SK-N-SH (cell line): ENCODE measurements at regions not wholly inside any gene's neighbourhood (a gene's known extent, or its start where the extent isn't known, plus 50 kb on each side); places are given as distances from the start of the nearest gene placed in this dataset.

Experiments
- CTCF ChIA-PET: fragments of 300-600, 350-600 bp; formaldehyde crosslinking; extraction: SDS; loops from one replicate; lab custom pipeline; 2021; lab: Yijun Ruan, JAX
- POLR2A ChIA-PET: fragments of 350-600 bp; sonication (Branson Sonifier 250); formaldehyde crosslinking; extraction: SDS; loops from one replicate; lab custom pipeline; 2020; ENCODE audit warnings: antibody characterized with exemption, inconsistent platforms; lab: Yijun Ruan, JAX
- DNase-seq: peaks from one replicate; pipeline ENCODE4 v3.0.0; 2012
- H2AFZ ChIP-seq: fragments of 200-600 bp; sonication (generic); 2 replicates; pipeline ENCODE4 v1.8.1; 2016; ENCODE audit warnings: antibody characterized with exemption, mild to moderate bottlenecking, low read depth
- H3F3A ChIP-seq: fragments of 200-600 bp; sonication (generic); replicated peaks from 2 replicates; pipeline ENCODE3; 2016; ENCODE audit warnings: antibody characterized with exemption, mild to moderate bottlenecking; ENCODE audit not compliant: insufficient read depth
- H3K27ac ChIP-seq, 2 experiments: fragments of 200-500 bp in 1 of 2; fragments of 200-600 bp in 1 of 2; sonication (Bioruptor generic) in 1 of 2; sonication (generic), shearing (Covaris generic) in 1 of 2; 2 replicates each; pipeline versions ENCODE4 v1.5.1 to v1.6.1; 2014 to 2016; ENCODE audit warnings: low read depth in 2 of 2, inconsistent platforms in 1 of 2, low read length in 1 of 2, mild to moderate bottlenecking in 1 of 2, mixed read lengths in 1 of 2
- H3K27me3 ChIP-seq: fragments of 200-600 bp; sonication (generic), shearing (Covaris generic); 2 replicates; pipeline ENCODE4 v1.6.1; 2016; ENCODE audit warnings: mixed run types; ENCODE audit not compliant: insufficient read depth
- H3K36me3 ChIP-seq, 2 experiments: fragments of 200-500 bp in 1 of 2; fragments of 200-600 bp in 1 of 2; sonication (Bioruptor generic) in 1 of 2; sonication (generic) in 1 of 2; replicated peaks in 1 of 2; 2 replicates each; pipeline versions ENCODE3 to v1.5.1; 2014 to 2016; ENCODE audit warnings: low read length in 1 of 2, mild to moderate bottlenecking in 1 of 2; ENCODE audit not compliant: insufficient read depth in 2 of 2, control insufficient read depth in 1 of 2
- H3K4me1 ChIP-seq, 2 experiments: fragments of 200-500 bp in 1 of 2; fragments of 200-600 bp in 1 of 2; sonication (Bioruptor generic) in 1 of 2; sonication (generic), shearing (Covaris generic) in 1 of 2; 2 replicates each; pipeline versions ENCODE4 v1.5.1 to v1.6.1; 2014 to 2016; ENCODE audit warnings: low read depth in 1 of 2, low read length in 1 of 2, mixed run types in 1 of 2; ENCODE audit not compliant: insufficient read depth in 2 of 2, control insufficient read depth in 1 of 2
- H3K4me2 ChIP-seq: fragments of 200-600 bp; sonication (generic), shearing (Covaris generic); 2 replicates; pipeline ENCODE4 v1.6.1; 2017; ENCODE audit warnings: mixed run types
- H3K4me3 ChIP-seq, 2 experiments: fragments of 200-500 bp in 1 of 2; fragments of 200-600 bp in 1 of 2; sonication (Bioruptor generic) in 1 of 2; sonication (generic), shearing (Covaris generic) in 1 of 2; 2 replicates each; pipeline versions ENCODE4 v1.5.1 to v1.8.1; 2014 to 2016; ENCODE audit warnings: low read depth in 2 of 2, inconsistent platforms in 1 of 2, low read length in 1 of 2, mild to moderate bottlenecking in 1 of 2, mixed read lengths in 1 of 2, moderate library complexity in 1 of 2
- H3K79me2 ChIP-seq: fragments of 200-600 bp; sonication (generic); 2 replicates; pipeline ENCODE4 v1.8.1; 2017; ENCODE audit warnings: mild to moderate bottlenecking; ENCODE audit not compliant: insufficient read depth
- H3K9ac ChIP-seq: fragments of 200-600 bp; sonication (generic); 2 replicates; pipeline ENCODE4 v1.6.1; 2017; ENCODE audit warnings: mixed run types
- H3K9me2 ChIP-seq: fragments of 200-600 bp; sonication (generic); 2 replicates; pipeline ENCODE4 v1.6.1; 2017; ENCODE audit warnings: mixed run types
- H3K9me3 ChIP-seq: fragments of 200-600 bp; sonication (generic); 2 replicates; pipeline ENCODE4 v1.6.1; 2017; ENCODE audit warnings: mixed run types, mild to moderate bottlenecking, moderate library complexity
- H4K20me1 ChIP-seq: fragments of 200-600 bp; sonication (generic); 2 replicates; pipeline ENCODE4 v1.6.1; 2017; ENCODE audit warnings: mild to moderate bottlenecking, mixed run types; ENCODE audit not compliant: insufficient read depth
- ELF1 ChIP-seq: IDR thresholded peaks from 2 replicates; pipeline ENCODE4 v1.4.0; 2012
- EP300 ChIP-seq, 2 experiments: IDR thresholded peaks; 2 replicates each; pipeline versions ENCODE4 v1.4.0 to v1.6.1; 2012; ENCODE audit warnings: borderline replicate concordance in 1 of 2, low read depth in 1 of 2, low read length in 1 of 2
- EZH2phosphoT487 ChIP-seq: fragments of 200-600 bp; sonication (generic); IDR thresholded peaks from 2 replicates; pipeline ENCODE4 v1.6.1; 2017; ENCODE audit warnings: low read depth, mixed run types, mild to moderate bottlenecking, antibody characterized with exemption, moderate library complexity, borderline replicate concordance
- FOXM1 ChIP-seq: IDR thresholded peaks from 2 replicates; pipeline ENCODE4 v1.4.0; 2012; ENCODE audit warnings: low read depth, mild to moderate bottlenecking
- GABPA ChIP-seq: IDR thresholded peaks from 2 replicates; pipeline ENCODE4 v1.4.0; 2012; ENCODE audit warnings: low read depth, mild to moderate bottlenecking
- GATA2 ChIP-seq: sonication (generic); formaldehyde crosslinking; IDR thresholded peaks from 2 replicates; pipeline ENCODE4 v1.5.0; 2020; ENCODE audit warnings: mild to moderate bottlenecking, missing genetic modification reagents
- NFIC ChIP-seq: IDR thresholded peaks from 2 replicates; pipeline ENCODE4 v1.4.0; 2012; ENCODE audit warnings: borderline replicate concordance
- NRF1 ChIP-seq: IDR thresholded peaks from 2 replicates; pipeline ENCODE4 v1.6.1; 2012; ENCODE audit warnings: low read depth, mild to moderate bottlenecking, low read length
- POLR2AphosphoS5 ChIP-seq: IDR thresholded peaks from 2 replicates; pipeline ENCODE4 v1.6.1; 2012; ENCODE audit warnings: low read depth, low read length
- RCOR1 ChIP-seq: fragments of 150-350 bp; IDR thresholded peaks from 2 replicates; pipeline ENCODE4 v1.6.1; 2017; ENCODE audit warnings: antibody characterized with exemption, low read length
- RFX5 ChIP-seq: IDR thresholded peaks from 2 replicates; pipeline ENCODE4 v1.6.1; 2012; ENCODE audit warnings: mild to moderate bottlenecking, improper control_type of control experiment, low read length
- RXRA ChIP-seq: IDR thresholded peaks from 2 replicates; pipeline ENCODE4 v1.4.0; 2012; ENCODE audit warnings: low read depth, mild to moderate bottlenecking, borderline replicate concordance
- SIN3A ChIP-seq: IDR thresholded peaks from 2 replicates; pipeline ENCODE4 v1.6.1; 2012; ENCODE audit warnings: low read depth, mild to moderate bottlenecking, low read length, moderate library complexity, borderline replicate concordance
- SMC3 ChIP-seq: IDR thresholded peaks from 2 replicates; pipeline ENCODE4 v1.6.1; 2012; ENCODE audit warnings: low read depth, low read length, improper control_type of control experiment
- TEAD4 ChIP-seq: IDR thresholded peaks from 2 replicates; pipeline ENCODE4 v1.4.0; 2012; ENCODE audit warnings: mild to moderate bottlenecking, borderline replicate concordance; ENCODE audit not compliant: insufficient read depth
- YY1 ChIP-seq: IDR thresholded peaks from 2 replicates; pipeline ENCODE4 v1.4.0; 2012; ENCODE audit warnings: low read depth, mild to moderate bottlenecking
- WGBS: methylation state at CpG from one replicate; pipeline ENCODE4 v1.1.6; 2017; ENCODE audit warnings: low lambda C conversion rate; 5-methylcytosine and 5-hydroxymethylcytosine counted together
- TF ChIP-seq, protein P1 (sequence below): fragments of 150-350 bp; IDR thresholded peaks from 2 replicates; pipeline ENCODE4 v1.6.1; 2017; ENCODE audit warnings: antibody characterized with exemption, low read length, low read depth, borderline replicate concordance
- TF ChIP-seq, protein P2 (sequence below): fragments of 150-350 bp; IDR thresholded peaks from 2 replicates; pipeline ENCODE4 v1.6.1; 2016; ENCODE audit warnings: mild to moderate bottlenecking, low read depth, low read length
- TF ChIP-seq, protein P3 (sequence below): IDR thresholded peaks from 2 replicates; pipeline ENCODE4 v1.4.0; 2012; ENCODE audit warnings: low read depth

DNA sequence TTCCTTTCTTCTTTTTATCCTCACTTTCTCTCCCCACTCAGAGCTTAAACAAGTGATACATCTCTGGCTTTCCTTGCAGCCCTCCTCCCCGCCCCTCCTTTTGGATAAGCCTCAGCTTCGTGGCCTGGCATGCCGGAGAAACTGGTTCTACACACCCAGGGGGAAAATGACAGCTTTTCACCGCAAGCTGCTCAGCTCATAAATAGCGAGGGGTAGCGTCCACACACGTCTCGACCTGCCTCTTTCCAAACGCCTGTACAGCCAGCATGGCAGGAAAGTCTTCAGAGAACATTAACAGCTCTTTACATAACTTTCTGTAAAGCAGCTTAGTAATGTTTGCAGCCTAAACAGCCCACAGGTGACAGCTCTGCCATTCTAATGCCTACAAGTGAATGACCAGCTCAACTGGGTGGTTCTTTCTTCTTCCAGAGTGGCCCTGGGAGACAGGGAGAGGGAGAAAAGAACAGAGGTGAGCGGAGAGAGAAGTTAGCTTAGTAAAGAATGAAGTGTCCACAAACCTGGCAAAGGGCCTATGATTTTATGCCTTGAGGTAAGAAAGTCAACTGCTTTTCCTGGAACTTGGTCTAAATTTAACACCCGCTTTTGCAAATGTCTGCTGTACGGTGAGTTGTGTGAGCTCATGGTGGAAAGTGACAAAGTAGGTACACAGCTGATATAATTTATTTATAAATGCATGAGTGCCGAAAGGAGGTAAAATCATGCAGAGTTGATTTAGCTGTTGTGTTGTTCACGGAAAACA lies 251.5 kb downstream of the TFAP2A start:
- H3K4me1 ChIP-seq = no peaks in the 10 kb centered on the region
- 7% methylated on average over 14 of the region's 14 CpGs for WGBS
- H3K79me2 ChIP-seq = no peaks in the 10 kb centered on the region
- no peaks in the 10 kb centered on the region; the same call in 1 of the 2 replicates for H3K27me3 ChIP-seq
- no peaks in the 10 kb centered on the region for H3F3A ChIP-seq
- no peak overlapping the region for H3K27ac ChIP-seq
- H3K4me3 ChIP-seq = no peak overlapping the region
- H2AFZ ChIP-seq = no peak overlapping the region
- DNase-seq = no peak
- no peaks in the 10 kb centered on the region for H3K36me3 ChIP-seq
- no peak overlapping the region for H3K9ac ChIP-seq
- H4K20me1 ChIP-seq = no peaks in the 10 kb centered on the region
- CTCF ChIA-PET = no interaction called here
- no peaks in the 10 kb centered on the region for H3K9me3 ChIP-seq
- no peaks in the 10 kb centered on the region for H3K9me2 ChIP-seq
- H3K4me2 ChIP-seq = no peak overlapping the region
- TF ChIP-seq ELF1 (no peak), RXRA (no peak), SIN3A (no peak), YY1 (no peak), POLR2AphosphoS5 (no peak), NRF1 (no peak), SMC3 (no peak), FOXM1 (no peak), EP300 (IDR thresholded peaks at IDR 0.05; ENCODE audit: borderline replicate concordance in 1 of 2, low read depth in 1 of 2, low read length in 1 of 2) (no peak), RCOR1 (no peak), GABPA (no peak), GATA2 (CRISPR knock-in tag) (no peak), EZH2phosphoT487 (no peak), NFIC (no peak), TEAD4 (no peak), RFX5 (no peak)
- TF ChIP-seq, protein P1, sequence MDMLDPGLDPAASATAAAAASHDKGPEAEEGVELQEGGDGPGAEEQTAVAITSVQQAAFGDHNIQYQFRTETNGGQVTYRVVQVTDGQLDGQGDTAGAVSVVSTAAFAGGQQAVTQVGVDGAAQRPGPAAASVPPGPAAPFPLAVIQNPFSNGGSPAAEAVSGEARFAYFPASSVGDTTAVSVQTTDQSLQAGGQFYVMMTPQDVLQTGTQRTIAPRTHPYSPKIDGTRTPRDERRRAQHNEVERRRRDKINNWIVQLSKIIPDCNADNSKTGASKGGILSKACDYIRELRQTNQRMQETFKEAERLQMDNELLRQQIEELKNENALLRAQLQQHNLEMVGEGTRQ = no peak
- TF ChIP-seq, protein P2, sequence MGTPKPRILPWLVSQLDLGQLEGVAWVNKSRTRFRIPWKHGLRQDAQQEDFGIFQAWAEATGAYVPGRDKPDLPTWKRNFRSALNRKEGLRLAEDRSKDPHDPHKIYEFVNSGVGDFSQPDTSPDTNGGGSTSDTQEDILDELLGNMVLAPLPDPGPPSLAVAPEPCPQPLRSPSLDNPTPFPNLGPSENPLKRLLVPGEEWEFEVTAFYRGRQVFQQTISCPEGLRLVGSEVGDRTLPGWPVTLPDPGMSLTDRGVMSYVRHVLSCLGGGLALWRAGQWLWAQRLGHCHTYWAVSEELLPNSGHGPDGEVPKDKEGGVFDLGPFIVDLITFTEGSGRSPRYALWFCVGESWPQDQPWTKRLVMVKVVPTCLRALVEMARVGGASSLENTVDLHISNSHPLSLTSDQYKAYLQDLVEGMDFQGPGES = no peak
- TF ChIP-seq, protein P3, sequence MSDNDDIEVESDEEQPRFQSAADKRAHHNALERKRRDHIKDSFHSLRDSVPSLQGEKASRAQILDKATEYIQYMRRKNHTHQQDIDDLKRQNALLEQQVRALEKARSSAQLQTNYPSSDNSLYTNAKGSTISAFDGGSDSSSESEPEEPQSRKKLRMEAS = no peak
- POLR2A ChIA-PET = no interaction called here
